HTR-8/SVneo (cell line): ENCODE measurements at regions not wholly inside any gene's neighbourhood (a gene's known extent, or its start where the extent isn't known, plus 50 kb on each side); places are given as distances from the start of the nearest gene placed in this dataset.

ENCODE experiments used
- DNase-seq: peaks from one replicate; pipeline ENCODE4 v3.0.0; 2011; ENCODE audit warnings: low spot score, mixed read lengths; ENCODE audit not compliant: insufficient read length
- FAIRE-seq: peaks from 2 replicates; lab custom pipeline; 2011; peaks lifted over from hg19 to GRCh38; lab: Jason Lieb, UNC

GRCh38 chr1:221816899-221817298, 75.0 kb upstream of the DUSP10 start:
- peak; percentile 9 for DNase-seq
- peak; percentile 80 for FAIRE-seq

GRCh38 chr1:221815660-221816059, 73.8 kb upstream of the DUSP10 start:
- no peak for DNase-seq
- FAIRE-seq = no peak

GRCh38 chr1:221813887-221814286, 72.0 kb upstream of the DUSP10 start:
- FAIRE-seq = no peak
- no peak for DNase-seq

GRCh38 chr1:221812905-221813597, 71.2 kb upstream of the DUSP10 start:
- no peak for FAIRE-seq
- DNase-seq = no peak

- FAIRE-seq = no peak
Measured at GRCh38 chr1:221812088-221812752, 70.3 kb upstream of the DUSP10 start.

GRCh38 chr1:221810406-221810805, 68.5 kb upstream of the DUSP10 start:
- FAIRE-seq (no peak), DNase-seq (no peak)

More at GRCh38 chr1:221812088-221812752, 70.3 kb upstream of the DUSP10 start:
- no peak for DNase-seq

GRCh38 chr1:221809091-221810029, 67.5 kb upstream of the DUSP10 start:
- FAIRE-seq (no peak), DNase-seq (no peak)

GRCh38 chr1:221806984-221807383, 65.1 kb upstream of the DUSP10 start:
- no peak for FAIRE-seq
- DNase-seq = no peak

- DNase-seq = no peak
- FAIRE-seq = no peak
Measured at GRCh38 chr1:221806236-221806635, 64.3 kb upstream of the DUSP10 start.

GRCh38 chr1:221805121-221805520, 63.2 kb upstream of the DUSP10 start:
- FAIRE-seq = no peak
- DNase-seq = no peak

- FAIRE-seq = no peak
- no peak for DNase-seq
Measured at GRCh38 chr1:221804303-221804702, 62.4 kb upstream of the DUSP10 start.

- no peak for FAIRE-seq
Measured at GRCh38 chr1:221801773-221802516, 60.1 kb upstream of the DUSP10 start.

GRCh38 chr1:221801251-221801661, 59.4 kb upstream of the DUSP10 start:
- DNase-seq (no peak), FAIRE-seq (no peak)

More at GRCh38 chr1:221801773-221802516, 60.1 kb upstream of the DUSP10 start:
- DNase-seq = peak; percentile 14

GRCh38 chr1:221800831-221801230, 58.9 kb upstream of the DUSP10 start:
- DNase-seq (no peak), FAIRE-seq (peak; percentile 23)

- DNase-seq = no peak
- no peak for FAIRE-seq
Measured at GRCh38 chr1:221797506-221797905, 55.6 kb upstream of the DUSP10 start.

GRCh38 chr1:221796700-221797099, 54.8 kb upstream of the DUSP10 start:
- FAIRE-seq (no peak), DNase-seq (no peak)

GRCh38 chr1:221795380-221795779, 53.5 kb upstream of the DUSP10 start:
- no peak for FAIRE-seq
- no peak for DNase-seq

- FAIRE-seq (no peak), DNase-seq (no peak)
Measured at GRCh38 chr1:221794935-221795334, 53.0 kb upstream of the DUSP10 start.

- no peak for FAIRE-seq
- no peak for DNase-seq
Measured at GRCh38 chr1:221794079-221794670, 52.3 kb upstream of the DUSP10 start.
